Adipocyte (in vitro differentiated cells): ENCODE measurements at regions not wholly inside any gene's neighbourhood (a gene's known extent, or its start where the extent isn't known, plus 50 kb on each side); places are given as distances from the start of the nearest gene placed in this dataset.

Source experiments
- DNase-seq: peaks from one replicate; pipeline ENCODE4 v3.0.0-alpha.2; 2015; ENCODE audit warnings: low read depth
- H3K27me3 ChIP-seq: replicated peaks from 2 replicates; pipeline ENCODE4 v1.7.0; 2013; ENCODE audit warnings: mild to moderate bottlenecking, low read length, moderate library complexity; ENCODE audit not compliant: control insufficient read depth, insufficient read depth
- H3K36me3 ChIP-seq: 2 replicates; pipeline ENCODE4 v1.7.0; 2013; ENCODE audit warnings: low read length, mild to moderate bottlenecking, moderate library complexity; ENCODE audit not compliant: control insufficient read depth, insufficient read depth, severe bottlenecking
- H3K4me1 ChIP-seq: 2 replicates; pipeline ENCODE4 v1.7.0; 2013; ENCODE audit warnings: mild to moderate bottlenecking, low read length, moderate library complexity; ENCODE audit not compliant: control insufficient read depth, insufficient read depth
- H3K4me3 ChIP-seq: 2 replicates; pipeline ENCODE4 v1.7.0; 2013; ENCODE audit warnings: mild to moderate bottlenecking, low read length, moderate library complexity
- H3K9ac ChIP-seq: 2 replicates; pipeline ENCODE4 v1.7.0; 2013; ENCODE audit warnings: mild to moderate bottlenecking, low read length, moderate library complexity
- H3K9me3 ChIP-seq: 2 replicates; pipeline ENCODE4 v1.7.0; 2013; ENCODE audit warnings: mild to moderate bottlenecking, low read length, moderate library complexity; ENCODE audit not compliant: control insufficient read depth

DNA sequence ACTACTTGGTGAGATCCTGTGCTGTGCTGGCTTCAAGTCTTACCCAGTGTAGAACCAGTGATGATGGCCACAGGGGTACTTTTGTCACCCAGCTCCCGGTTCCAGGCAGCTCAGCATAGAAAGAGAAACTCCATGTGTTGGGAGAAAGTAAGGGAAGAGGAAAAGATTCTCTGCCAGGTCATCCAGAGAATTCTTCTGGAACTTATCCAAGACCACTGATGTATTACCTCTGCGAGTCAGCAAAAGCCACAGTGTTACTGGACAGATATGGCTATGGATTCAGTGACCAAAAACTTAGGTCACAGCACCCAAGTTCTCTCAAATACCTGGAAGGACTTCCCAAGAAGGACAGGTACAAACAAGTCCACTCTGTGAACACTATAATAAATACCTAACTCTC, 399.5 kb upstream of the MIR17HG start:
- H3K9me3 ChIP-seq, result peaks cover 13% of the 10 kb centered on the region
- H3K9ac ChIP-seq, result no peak overlapping the region
- no peaks in the 10 kb centered on the region for H3K4me1 ChIP-seq
- H3K4me3 ChIP-seq, result no peak overlapping the region
- H3K27me3 ChIP-seq, result no peaks in the 10 kb centered on the region
- no peak for DNase-seq
- H3K36me3 ChIP-seq, result no peaks in the 10 kb centered on the region

DNA sequence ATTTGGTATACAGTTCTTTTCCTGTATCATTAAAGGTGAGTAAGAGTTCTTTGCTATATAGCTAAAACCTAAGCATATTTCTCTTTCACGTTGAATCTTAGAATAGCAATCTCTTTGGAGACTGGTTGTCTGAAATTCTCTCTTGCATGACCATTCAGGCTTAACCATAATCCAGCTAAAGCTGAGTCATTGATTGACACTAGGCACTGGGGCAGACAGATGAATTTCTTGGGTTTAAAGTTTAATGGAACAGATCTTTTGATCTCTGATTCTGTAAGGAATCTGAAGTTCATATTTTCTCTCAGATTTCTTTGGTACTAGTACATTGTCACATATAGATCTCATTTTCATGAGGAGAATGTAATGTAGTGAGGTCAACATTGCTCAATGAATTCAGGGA, 397.3 kb upstream of the MIR17HG start:
- no peaks in the 10 kb centered on the region for H3K27me3 ChIP-seq
- peaks cover 13% of the 10 kb centered on the region for H3K9me3 ChIP-seq
- no peak overlapping the region for H3K9ac ChIP-seq
- H3K4me1 ChIP-seq, result no peaks in the 10 kb centered on the region
- DNase-seq, result no peak
- H3K36me3 ChIP-seq, result no peaks in the 10 kb centered on the region
- H3K4me3 ChIP-seq, result no peak overlapping the region

DNA sequence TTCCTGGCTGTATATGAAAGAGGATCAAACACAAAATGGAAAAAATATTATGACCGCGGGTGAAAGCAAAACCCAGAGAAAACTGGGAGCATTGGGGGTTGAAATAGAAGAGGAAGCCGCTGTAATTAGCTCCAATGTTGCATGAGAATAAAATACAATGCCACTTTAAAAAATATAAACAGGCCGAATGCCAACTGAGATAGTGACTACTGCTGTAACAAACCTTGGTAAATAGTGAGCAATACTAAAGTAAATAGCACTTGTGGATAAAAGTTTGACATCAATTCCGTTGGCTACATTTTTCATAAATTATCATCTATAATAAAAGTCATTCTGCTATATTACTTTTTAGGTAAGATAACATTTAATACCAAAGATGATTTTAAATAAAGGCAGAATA, 395.8 kb upstream of the MIR17HG start:
- peaks cover 10% of the 10 kb centered on the region for H3K9me3 ChIP-seq
- H3K9ac ChIP-seq, result no peak overlapping the region
- no peak for DNase-seq
- no peak overlapping the region for H3K4me3 ChIP-seq
- H3K4me1 ChIP-seq, result no peaks in the 10 kb centered on the region
- no peaks in the 10 kb centered on the region for H3K36me3 ChIP-seq
- H3K27me3 ChIP-seq, result no peaks in the 10 kb centered on the region

DNA sequence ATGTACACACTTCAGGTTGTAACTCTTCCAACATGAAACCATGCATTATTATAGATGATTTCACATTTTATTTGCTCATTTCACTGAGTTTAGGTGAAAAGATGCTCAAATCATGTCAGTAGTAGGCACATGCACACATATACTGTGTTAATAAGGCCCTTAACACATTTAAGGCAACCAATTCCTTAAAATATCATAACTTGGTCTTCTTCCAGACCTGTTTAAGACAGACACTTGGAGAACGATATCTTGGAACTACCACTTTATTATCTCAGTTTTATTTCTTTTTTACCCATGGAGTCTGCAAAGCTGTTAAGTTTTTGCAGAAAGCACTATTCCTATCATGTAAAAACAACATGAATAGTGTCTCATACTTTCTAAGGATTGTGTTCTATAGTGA, 395.2 kb upstream of the MIR17HG start:
- Histone ChIP-seq H3K9ac (no peak overlapping the region), H3K9me3 (peaks cover 10% of the 10 kb centered on the region), H3K36me3 (no peaks in the 10 kb centered on the region), H3K4me3 (no peak overlapping the region), H3K4me1 (no peaks in the 10 kb centered on the region), H3K27me3 (no peaks in the 10 kb centered on the region)
- DNase-seq, result no peak

DNA sequence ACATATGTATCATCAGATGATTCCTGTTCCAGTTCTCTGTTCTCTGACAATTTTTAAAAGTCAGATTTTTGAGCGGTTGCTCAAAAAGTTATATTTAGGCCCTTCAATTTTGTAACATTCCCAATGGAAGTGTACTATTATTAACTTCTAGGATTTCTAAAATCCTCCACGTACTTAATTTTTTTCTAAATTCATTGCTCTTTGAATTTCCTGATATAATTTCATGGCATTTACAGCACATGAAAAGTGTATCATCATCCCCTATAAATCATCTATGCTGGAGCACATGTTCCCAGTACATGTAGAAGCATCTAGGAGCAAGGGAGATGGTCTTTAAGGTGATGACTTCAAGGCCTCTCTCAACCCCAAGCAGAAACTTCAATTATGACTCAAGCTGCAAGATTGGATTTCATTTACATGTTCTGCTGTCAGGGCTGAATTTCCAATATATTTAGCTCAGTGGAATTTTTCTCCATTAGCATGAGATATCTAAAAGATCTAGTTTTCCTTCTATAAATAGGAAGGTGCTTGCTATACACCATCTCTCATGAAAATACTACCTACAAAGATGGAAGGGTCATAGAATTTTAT, 392.8 kb upstream of the MIR17HG start:
- Histone ChIP-seq H3K9me3 (no peaks in the 10 kb centered on the region), H3K9ac (no peak overlapping the region), H3K36me3 (no peaks in the 10 kb centered on the region), H3K4me3 (no peak overlapping the region), H3K4me1 (no peaks in the 10 kb centered on the region), H3K27me3 (no peaks in the 10 kb centered on the region)
- DNase-seq, result no peak

DNA sequence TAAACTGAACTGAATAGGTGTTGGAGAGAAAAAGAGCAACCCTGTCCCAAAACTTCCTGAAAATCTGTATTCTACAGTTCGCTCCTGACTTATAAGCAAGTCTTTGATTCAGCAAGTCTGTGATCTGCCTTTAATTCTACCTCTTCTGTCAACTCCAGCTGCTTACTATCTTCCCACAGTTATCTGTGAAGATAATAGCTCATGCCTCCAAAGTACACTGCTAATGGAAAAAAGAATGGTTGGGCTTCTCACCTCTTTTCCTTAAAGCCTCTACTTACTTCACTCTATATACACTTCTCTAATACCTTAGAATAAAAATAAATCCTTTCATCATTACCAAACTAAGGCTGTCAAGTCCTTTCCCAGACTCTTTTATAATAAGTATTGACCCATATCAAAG, 391.5 kb upstream of the MIR17HG start:
- no peaks in the 10 kb centered on the region for H3K36me3 ChIP-seq
- no peaks in the 10 kb centered on the region for H3K9me3 ChIP-seq
- no peak overlapping the region for H3K9ac ChIP-seq
- H3K27me3 ChIP-seq, result no peaks in the 10 kb centered on the region
- no peak overlapping the region for H3K4me3 ChIP-seq
- no peak for DNase-seq
- H3K4me1 ChIP-seq, result no peaks in the 10 kb centered on the region

DNA sequence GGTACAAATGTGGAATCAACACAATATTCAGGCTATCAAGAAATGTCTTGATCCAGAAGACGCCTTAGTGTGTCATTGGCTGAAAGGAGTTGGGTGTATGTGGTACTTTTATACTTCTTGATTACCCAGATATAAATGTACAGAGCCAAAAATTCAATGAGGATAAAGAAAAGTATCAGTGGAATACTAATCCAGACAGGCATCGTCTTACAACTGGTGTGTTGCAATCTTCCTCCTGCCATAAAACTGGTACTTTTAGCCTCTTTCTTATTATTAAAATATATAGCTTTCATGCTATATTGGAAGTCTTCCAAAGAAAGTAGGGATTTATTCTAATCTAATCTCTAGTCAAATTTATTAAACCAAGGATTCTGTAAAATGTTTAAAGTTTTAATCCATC, 388.6 kb upstream of the MIR17HG start:
- DNase-seq, result no peak
- H3K4me3 ChIP-seq, result no peak overlapping the region
- H3K4me1 ChIP-seq, result no peaks in the 10 kb centered on the region
- no peaks in the 10 kb centered on the region for H3K9me3 ChIP-seq
- H3K9ac ChIP-seq, result no peak overlapping the region
- no peaks in the 10 kb centered on the region for H3K27me3 ChIP-seq
- H3K36me3 ChIP-seq, result no peaks in the 10 kb centered on the region

DNA sequence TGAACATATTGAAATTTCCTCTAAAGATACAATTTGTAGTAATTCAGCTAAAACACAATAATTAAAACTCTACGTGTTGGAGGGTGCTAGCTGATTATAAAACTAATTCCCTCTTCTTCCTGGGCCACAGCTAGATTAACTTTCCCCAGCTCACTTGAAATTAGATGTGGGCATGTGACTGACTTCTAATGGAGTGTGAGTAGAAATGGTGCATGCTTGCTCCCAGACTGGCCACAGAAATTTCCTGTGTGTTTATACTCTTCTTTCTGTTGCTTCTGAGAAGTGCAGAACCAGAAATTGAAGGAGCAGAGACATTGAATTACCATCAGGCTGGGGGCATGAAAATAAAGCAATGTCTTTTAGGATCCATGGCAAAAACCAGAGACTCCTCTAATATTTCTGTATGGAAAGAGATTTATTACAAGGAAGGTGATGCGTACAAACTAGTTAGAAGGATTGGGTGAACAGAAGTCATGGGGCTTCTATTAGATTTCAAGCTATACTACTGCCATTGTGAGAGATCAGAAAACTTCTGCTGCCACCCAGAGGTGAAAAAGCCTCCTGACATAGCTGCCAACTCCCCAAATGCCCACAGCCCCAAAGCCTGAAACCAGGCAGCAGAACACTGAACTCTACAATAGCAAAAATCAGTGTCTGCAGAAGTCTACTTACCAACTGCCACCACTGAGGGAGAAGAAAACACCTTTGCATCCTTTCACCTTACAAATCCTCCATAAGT, 379.2 kb upstream of the MIR17HG start:
- Histone ChIP-seq H3K36me3 (no peaks in the 10 kb centered on the region), H3K9me3 (no peaks in the 10 kb centered on the region)
- DNase-seq, result peak; percentile 5

DNA sequence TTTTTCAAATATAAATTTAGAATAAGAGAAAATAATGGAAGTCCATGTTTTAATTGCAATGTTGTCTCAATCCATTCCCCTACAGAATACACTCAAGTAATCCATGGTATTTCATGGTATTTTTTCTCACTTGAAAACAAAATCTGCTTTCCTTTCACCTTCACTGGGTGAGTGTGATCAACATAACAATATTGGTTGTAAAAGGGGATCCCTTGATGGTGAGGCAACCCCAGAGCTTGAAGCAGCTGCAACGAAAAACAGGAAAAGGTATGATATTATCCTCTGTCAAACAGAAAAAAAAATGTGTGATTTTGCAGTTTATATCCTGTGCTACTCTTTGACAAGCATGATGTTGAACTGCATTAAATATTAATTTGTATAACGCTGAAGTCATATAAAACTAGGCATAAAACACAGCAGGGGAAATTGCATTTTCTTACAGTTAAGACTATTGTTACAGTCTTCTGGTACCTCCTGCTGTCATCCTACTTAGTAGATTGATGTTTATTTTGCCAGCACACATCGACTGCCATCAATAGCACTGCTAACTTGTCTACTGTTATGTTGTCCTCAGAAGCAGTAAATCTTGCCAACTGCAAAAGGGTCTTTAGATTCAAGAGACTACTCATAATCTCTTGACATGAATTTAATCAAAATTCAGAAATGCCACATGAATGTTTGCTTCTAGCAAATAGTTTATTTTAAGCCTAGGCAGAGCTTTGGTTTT, 373.1 kb upstream of the MIR17HG start:
- no peak for DNase-seq
- Histone ChIP-seq H3K4me3 (no peak overlapping the region), H3K9ac (no peak overlapping the region), H3K9me3 (no peaks in the 10 kb centered on the region), H3K4me1 (no peaks in the 10 kb centered on the region), H3K27me3 (no peaks in the 10 kb centered on the region), H3K36me3 (no peaks in the 10 kb centered on the region)

More for the DNA sequence above, 379.2 kb upstream of the MIR17HG start:
- H3K27me3 ChIP-seq, result no peaks in the 10 kb centered on the region
- H3K9ac ChIP-seq, result no peak overlapping the region
- H3K4me1 ChIP-seq, result no peaks in the 10 kb centered on the region
- H3K4me3 ChIP-seq, result no peak overlapping the region

DNA sequence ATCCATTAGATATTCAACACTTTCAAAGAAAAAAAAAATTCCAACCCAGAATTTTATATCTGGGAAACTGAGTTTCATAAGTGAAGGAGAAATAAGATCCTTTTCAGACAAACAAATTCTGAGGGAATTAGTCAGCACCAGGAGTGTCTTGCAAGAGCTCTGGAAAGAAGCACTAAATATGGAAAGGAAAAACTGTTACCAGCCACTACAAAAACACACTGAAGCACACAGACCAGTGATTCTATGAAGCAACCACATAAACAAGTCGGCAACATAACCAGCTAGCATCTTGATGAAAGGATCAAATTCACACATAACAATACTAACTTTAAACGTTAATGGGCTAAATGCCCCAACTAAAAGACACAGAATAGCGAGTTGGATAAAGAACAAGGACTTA, 368.4 kb upstream of the MIR17HG start:
- no peak for DNase-seq
- Histone ChIP-seq H3K4me1 (no peaks in the 10 kb centered on the region), H3K27me3 (no peaks in the 10 kb centered on the region), H3K9me3 (no peaks in the 10 kb centered on the region), H3K36me3 (no peaks in the 10 kb centered on the region), H3K4me3 (no peak overlapping the region), H3K9ac (no peak overlapping the region)

DNA sequence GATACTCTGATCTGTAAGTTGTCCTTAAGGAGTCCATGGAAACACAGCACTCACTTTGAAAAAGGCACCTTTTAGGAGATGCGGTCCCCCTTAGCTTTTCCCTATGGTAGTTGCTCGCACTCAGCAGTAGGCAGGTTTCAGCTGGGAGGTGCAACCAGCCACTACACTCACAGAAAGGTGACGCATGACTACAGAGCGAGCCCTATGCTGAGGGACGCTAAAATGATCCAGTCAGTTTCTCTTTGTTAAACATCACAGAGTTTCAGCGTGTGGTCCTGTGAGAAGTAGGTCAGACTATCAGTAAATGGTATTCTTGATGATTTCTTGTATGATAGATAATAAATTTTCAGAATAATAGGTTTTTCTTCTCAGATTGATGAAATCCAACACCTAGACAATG, 362.7 kb upstream of the MIR17HG start:
- H3K9ac ChIP-seq, result no peak overlapping the region
- H3K27me3 ChIP-seq, result no peaks in the 10 kb centered on the region
- H3K4me3 ChIP-seq, result no peak overlapping the region
- no peaks in the 10 kb centered on the region for H3K9me3 ChIP-seq
- DNase-seq, result no peak
- no peaks in the 10 kb centered on the region for H3K4me1 ChIP-seq
- H3K36me3 ChIP-seq, result no peaks in the 10 kb centered on the region
